NCI-H2171 treated with DMSO at 0.1 percent for 48 hours (cell line): ENCODE measurements at regions not wholly inside any gene's neighbourhood (a gene's known extent, or its start where the extent isn't known, plus 50 kb on each side); places are given as distances from the start of the nearest gene placed in this dataset.

Source experiments
- DNase-seq: peaks from one replicate; lab custom pipeline; 2025; lab: John Stamatoyannopoulos, UW

- no peak for DNase-seq
These were observed 81.7 kb upstream of the HMHB1 start for GRCh38 chr5:143730112-143730801.

GRCh38 chr5:143729334-143729946 lies 82.5 kb upstream of the HMHB1 start:
- DNase-seq, result no peak

- DNase-seq, result no peak
These were observed 88.8 kb upstream of the HMHB1 start for GRCh38 chr5:143723159-143723558.

GRCh38 chr5:143721925-143722324 lies 90.0 kb upstream of the HMHB1 start:
- no peak for DNase-seq

- DNase-seq, result no peak
These were observed 91.3 kb upstream of the HMHB1 start for GRCh38 chr5:143720689-143721088.

- no peak for DNase-seq
These were observed 94.6 kb upstream of the HMHB1 start for GRCh38 chr5:143717400-143717799.

GRCh38 chr5:143716881-143717280 lies 95.1 kb upstream of the HMHB1 start:
- no peak for DNase-seq

- DNase-seq, result no peak
These were observed 96.3 kb upstream of the HMHB1 start for GRCh38 chr5:143715616-143716015.

- no peak for DNase-seq
These were observed 97.3 kb upstream of the HMHB1 start for GRCh38 chr5:143714629-143715028.

- DNase-seq, result no peak
These were observed 98.6 kb upstream of the HMHB1 start for GRCh38 chr5:143713047-143714003.

GRCh38 chr5:143708672-143709071 lies 103.3 kb upstream of the HMHB1 start:
- no peak for DNase-seq

GRCh38 chr5:143707806-143708205 lies 104.2 kb upstream of the HMHB1 start:
- DNase-seq, result no peak

GRCh38 chr5:143705381-143705780 lies 106.6 kb upstream of the HMHB1 start:
- no peak for DNase-seq

GRCh38 chr5:143703659-143704058 lies 108.3 kb upstream of the HMHB1 start:
- no peak for DNase-seq

GRCh38 chr5:143701493-143701892 lies 110.5 kb upstream of the HMHB1 start:
- DNase-seq, result no peak

- no peak for DNase-seq
These were observed 111.0 kb upstream of the HMHB1 start for GRCh38 chr5:143700994-143701393.

GRCh38 chr5:143699121-143699520 lies 112.8 kb upstream of the HMHB1 start:
- DNase-seq, result no peak

- DNase-seq, result no peak
These were observed 113.4 kb upstream of the HMHB1 start for GRCh38 chr5:143698574-143698973.

- DNase-seq, result no peak
These were observed 115.0 kb upstream of the HMHB1 start for GRCh38 chr5:143696921-143697320.

GRCh38 chr5:143695941-143696340 lies 116.0 kb upstream of the HMHB1 start:
- no peak for DNase-seq

- no peak for DNase-seq
These were observed 116.6 kb upstream of the HMHB1 start for GRCh38 chr5:143695244-143695864.

- no peak for DNase-seq
These were observed 117.6 kb upstream of the HMHB1 start for GRCh38 chr5:143694357-143694756.
